ENCODE measurements at regions not wholly inside any gene's neighbourhood (a gene's known extent, or its start where the extent isn't known, plus 50 kb on each side); places are given as distances from the start of the nearest gene placed in this dataset.

DNA sequence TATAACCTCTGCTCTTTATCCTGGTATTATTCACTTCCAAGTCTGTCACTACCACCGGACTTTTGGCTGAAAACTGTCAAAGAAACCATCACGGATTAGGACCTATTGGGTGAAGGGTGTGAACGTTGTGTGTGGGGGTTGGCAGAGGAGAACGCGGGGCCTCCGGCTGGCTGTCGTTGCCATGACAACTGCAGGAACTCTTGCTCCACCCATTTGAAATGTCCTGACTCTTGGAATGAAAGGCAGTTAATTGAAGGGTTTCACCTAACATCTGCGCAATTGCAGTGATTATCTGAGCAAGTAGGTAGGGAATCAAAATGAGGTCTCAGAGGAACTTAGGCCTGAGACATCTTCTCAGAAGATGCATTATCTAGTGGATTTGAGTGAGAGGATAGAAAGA lies 60.9 kb upstream of the CLMP start:
- TF ChIP-seq, protein P1, sequence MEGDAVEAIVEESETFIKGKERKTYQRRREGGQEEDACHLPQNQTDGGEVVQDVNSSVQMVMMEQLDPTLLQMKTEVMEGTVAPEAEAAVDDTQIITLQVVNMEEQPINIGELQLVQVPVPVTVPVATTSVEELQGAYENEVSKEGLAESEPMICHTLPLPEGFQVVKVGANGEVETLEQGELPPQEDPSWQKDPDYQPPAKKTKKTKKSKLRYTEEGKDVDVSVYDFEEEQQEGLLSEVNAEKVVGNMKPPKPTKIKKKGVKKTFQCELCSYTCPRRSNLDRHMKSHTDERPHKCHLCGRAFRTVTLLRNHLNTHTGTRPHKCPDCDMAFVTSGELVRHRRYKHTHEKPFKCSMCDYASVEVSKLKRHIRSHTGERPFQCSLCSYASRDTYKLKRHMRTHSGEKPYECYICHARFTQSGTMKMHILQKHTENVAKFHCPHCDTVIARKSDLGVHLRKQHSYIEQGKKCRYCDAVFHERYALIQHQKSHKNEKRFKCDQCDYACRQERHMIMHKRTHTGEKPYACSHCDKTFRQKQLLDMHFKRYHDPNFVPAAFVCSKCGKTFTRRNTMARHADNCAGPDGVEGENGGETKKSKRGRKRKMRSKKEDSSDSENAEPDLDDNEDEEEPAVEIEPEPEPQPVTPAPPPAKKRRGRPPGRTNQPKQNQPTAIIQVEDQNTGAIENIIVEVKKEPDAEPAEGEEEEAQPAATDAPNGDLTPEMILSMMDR (IDR thresholded peaks at IDR 0.05): no peak
- TF ChIP-seq POLR2A (IDR thresholded peaks at IDR 0.05): no peak

Measured in thyroid gland (tissue), 4 donors.